SU-DHL-6 (cell line): ENCODE measurements at regions not wholly inside any gene's neighbourhood (a gene's known extent, or its start where the extent isn't known, plus 50 kb on each side); places are given as distances from the start of the nearest gene placed in this dataset.
"Not testable (repeated sequence)": the region's sequence is repeated elsewhere in the genome, so short reads cannot be mapped to it uniquely, and the experiment has no call there.

Experiments
- EZH2phosphoT487 ChIP-seq: fragments of 200-600 bp; sonication (generic), shearing (Covaris generic); conservative IDR thresholded peaks from 2 replicates; pipeline ENCODE4 v1.6.1; 2018; ENCODE audit warnings: mild to moderate bottlenecking, antibody characterized with exemption, low read length, moderate library complexity, mixed read lengths
- TF ChIP-seq, protein P1 (sequence below): fragments of 200-600 bp; sonication (generic); IDR thresholded peaks from one replicate; pipeline ENCODE4 v1.5.1; 2017; ENCODE audit warnings: antibody characterized with exemption, mild to moderate bottlenecking, low read length, moderate library complexity; ENCODE audit not compliant: insufficient read depth, poor library complexity, severe bottlenecking

DNA sequence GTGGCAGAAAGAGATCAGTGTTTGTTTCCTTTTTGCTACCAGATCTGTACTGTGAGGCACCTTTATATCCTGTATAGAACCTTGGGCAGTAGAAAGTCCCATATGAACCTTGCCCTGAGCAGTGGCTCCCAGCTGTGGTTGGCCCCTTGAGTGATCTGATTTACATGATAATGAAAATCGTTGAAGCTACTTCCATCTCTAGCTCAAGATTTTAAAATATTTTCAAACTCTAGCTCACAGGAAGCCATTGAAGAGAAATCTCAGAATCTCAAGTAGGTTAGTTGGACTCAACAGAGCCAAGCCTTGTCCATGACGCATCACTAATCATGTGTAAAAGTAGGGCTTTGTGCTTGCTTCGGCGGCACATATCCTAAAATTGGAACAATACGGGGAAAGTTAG, 74.8 kb downstream of the CCDC74A start:
- TF ChIP-seq, protein P1, sequence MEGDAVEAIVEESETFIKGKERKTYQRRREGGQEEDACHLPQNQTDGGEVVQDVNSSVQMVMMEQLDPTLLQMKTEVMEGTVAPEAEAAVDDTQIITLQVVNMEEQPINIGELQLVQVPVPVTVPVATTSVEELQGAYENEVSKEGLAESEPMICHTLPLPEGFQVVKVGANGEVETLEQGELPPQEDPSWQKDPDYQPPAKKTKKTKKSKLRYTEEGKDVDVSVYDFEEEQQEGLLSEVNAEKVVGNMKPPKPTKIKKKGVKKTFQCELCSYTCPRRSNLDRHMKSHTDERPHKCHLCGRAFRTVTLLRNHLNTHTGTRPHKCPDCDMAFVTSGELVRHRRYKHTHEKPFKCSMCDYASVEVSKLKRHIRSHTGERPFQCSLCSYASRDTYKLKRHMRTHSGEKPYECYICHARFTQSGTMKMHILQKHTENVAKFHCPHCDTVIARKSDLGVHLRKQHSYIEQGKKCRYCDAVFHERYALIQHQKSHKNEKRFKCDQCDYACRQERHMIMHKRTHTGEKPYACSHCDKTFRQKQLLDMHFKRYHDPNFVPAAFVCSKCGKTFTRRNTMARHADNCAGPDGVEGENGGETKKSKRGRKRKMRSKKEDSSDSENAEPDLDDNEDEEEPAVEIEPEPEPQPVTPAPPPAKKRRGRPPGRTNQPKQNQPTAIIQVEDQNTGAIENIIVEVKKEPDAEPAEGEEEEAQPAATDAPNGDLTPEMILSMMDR: not testable (repeated sequence)
- TF ChIP-seq EZH2phosphoT487: not testable (repeated sequence)
